WERI-Rb-1 (cell line): ENCODE measurements at regions not wholly inside any gene's neighbourhood (a gene's known extent, or its start where the extent isn't known, plus 50 kb on each side); places are given as distances from the start of the nearest gene placed in this dataset.

Experiments used
- DNase-seq: peaks from one replicate; pipeline ENCODE4 v3.0.0-alpha.2; 2020
- H3K27ac ChIP-seq: fragments of 250-450 bp; sonication (Bioruptor Pico); 2 replicates; pipeline ENCODE4 v1.5.1; 2020; ENCODE audit warnings: mild to moderate bottlenecking, moderate library complexity
- H3K27me3 ChIP-seq: fragments of 250-450 bp; sonication (Bioruptor Pico); 2 replicates; pipeline ENCODE4 v1.5.1; 2021; ENCODE audit warnings: mild to moderate bottlenecking, low read depth, moderate library complexity; ENCODE audit not compliant: insufficient read depth, severe bottlenecking
- H3K36me3 ChIP-seq: fragments of 250-450 bp; sonication (Bioruptor Pico); 2 replicates; pipeline ENCODE4 v1.5.1; 2020; ENCODE audit warnings: mild to moderate bottlenecking, moderate library complexity
- H3K4me3 ChIP-seq: 2 replicates; pipeline ENCODE4 v1.5.1; 2011; ENCODE audit warnings: low read depth, mild to moderate bottlenecking, control low read depth, low read length
- H3K9me3 ChIP-seq: fragments of 250-450 bp; sonication (Bioruptor Pico); 2 replicates; pipeline ENCODE4 v1.5.1; 2021; ENCODE audit warnings: mild to moderate bottlenecking, moderate library complexity; ENCODE audit not compliant: severe bottlenecking
- TF ChIP-seq, protein P1 (sequence below): IDR thresholded peaks from 2 replicates; pipeline ENCODE4 v1.5.1; 2011; ENCODE audit warnings: low read depth, mild to moderate bottlenecking, control low read depth, inconsistent platforms, low read length

DNA sequence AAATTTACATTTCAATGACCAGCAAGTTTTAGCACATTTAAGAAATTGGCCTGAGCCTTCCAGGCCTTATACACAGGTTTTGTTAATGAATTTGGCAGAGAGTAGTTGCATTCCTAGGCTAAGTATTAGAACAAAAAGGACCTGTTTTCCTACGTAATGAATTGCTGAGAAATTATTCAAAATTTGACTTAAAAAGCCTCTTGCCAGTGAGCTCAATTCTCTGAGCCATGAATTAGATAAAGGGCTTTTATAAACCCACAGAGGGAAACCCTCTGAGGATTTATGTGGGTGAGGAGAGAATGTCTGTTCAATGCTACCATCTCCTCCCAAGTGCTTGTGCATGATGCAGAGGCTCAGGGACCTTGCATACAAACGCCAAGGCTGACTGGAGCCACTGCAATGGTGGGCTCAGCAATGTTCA, 94.5 kb upstream of the PELI2 start:
- Histone ChIP-seq H3K4me3 (no peak overlapping the region), H3K27ac (no peak overlapping the region), H3K36me3 (no peaks in the 10 kb centered on the region), H3K9me3 (peaks cover 1% of the 10 kb centered on the region), H3K27me3 (no peaks in the 10 kb centered on the region)
- TF ChIP-seq, protein P1, sequence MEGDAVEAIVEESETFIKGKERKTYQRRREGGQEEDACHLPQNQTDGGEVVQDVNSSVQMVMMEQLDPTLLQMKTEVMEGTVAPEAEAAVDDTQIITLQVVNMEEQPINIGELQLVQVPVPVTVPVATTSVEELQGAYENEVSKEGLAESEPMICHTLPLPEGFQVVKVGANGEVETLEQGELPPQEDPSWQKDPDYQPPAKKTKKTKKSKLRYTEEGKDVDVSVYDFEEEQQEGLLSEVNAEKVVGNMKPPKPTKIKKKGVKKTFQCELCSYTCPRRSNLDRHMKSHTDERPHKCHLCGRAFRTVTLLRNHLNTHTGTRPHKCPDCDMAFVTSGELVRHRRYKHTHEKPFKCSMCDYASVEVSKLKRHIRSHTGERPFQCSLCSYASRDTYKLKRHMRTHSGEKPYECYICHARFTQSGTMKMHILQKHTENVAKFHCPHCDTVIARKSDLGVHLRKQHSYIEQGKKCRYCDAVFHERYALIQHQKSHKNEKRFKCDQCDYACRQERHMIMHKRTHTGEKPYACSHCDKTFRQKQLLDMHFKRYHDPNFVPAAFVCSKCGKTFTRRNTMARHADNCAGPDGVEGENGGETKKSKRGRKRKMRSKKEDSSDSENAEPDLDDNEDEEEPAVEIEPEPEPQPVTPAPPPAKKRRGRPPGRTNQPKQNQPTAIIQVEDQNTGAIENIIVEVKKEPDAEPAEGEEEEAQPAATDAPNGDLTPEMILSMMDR, result no peak
- no peak for DNase-seq

DNA sequence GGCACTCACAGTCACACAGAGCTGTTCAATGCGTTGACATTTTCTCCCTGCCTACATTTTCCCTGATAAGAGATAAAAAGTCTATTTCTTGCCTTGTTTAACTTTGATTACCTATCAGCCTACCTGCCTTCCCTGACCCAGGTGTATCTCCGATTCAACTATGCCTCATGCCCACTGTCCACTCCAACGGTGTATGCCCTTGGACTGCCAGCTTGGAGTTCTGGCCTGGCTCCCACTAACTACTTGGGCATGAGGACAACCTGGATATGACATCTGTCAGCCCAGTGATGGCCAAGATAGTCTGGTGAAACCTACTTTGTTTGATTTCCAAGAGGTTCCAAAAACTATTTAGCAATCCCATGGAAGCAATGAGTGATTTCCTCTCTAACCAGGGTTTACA, 93.0 kb upstream of the PELI2 start:
- Histone ChIP-seq H3K4me3 (no peak overlapping the region), H3K27ac (no peak overlapping the region), H3K27me3 (no peaks in the 10 kb centered on the region), H3K9me3 (no peaks in the 10 kb centered on the region), H3K36me3 (no peaks in the 10 kb centered on the region)
- TF ChIP-seq, protein P1, result no peak
- no peak for DNase-seq

DNA sequence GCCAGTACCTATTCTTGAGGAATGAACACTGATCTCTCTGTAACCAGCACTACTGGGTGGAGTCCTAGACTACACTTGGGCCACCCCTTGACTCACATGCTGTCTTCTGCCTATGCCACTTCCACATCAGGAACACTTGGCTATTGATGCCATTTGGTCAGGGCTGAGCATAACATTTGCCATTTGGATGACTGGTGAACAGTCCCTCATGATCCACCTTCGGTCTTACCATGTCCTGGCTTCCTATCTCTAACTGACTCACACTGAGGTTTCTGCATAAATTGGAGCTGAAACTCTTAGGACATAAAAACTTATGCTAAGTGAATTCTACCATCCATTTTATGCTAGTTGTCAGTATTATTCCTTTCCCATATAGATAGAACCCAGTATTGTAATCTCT, 91.7 kb upstream of the PELI2 start:
- no peak for DNase-seq
- TF ChIP-seq, protein P1, result no peak
- no peaks in the 10 kb centered on the region for H3K36me3 ChIP-seq
- H3K9me3 ChIP-seq, result no peaks in the 10 kb centered on the region
- H3K27ac ChIP-seq, result no peak overlapping the region
- no peak overlapping the region for H3K4me3 ChIP-seq
- no peaks in the 10 kb centered on the region for H3K27me3 ChIP-seq

DNA sequence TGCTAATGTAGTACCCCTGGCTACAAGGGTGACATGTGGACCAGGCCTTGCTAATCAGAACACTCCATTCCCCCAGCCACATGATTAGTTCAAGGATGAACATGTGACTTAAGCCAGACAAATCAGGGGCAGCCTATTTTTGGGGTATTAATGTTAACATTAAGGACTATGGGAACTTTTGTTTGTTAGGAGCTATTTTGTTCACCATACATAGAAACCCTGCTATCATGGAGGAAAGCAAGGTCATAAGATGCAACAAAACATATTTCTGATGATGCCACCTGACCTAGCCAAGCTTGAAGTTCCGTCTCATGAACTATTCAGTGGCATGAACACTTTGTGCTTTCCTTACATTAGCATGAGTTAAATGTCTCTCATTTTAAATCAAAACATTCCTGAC, 90.8 kb upstream of the PELI2 start:
- no peak overlapping the region for H3K27ac ChIP-seq
- H3K9me3 ChIP-seq, result no peaks in the 10 kb centered on the region
- TF ChIP-seq, protein P1, result no peak
- no peak overlapping the region for H3K4me3 ChIP-seq
- no peaks in the 10 kb centered on the region for H3K36me3 ChIP-seq
- no peaks in the 10 kb centered on the region for H3K27me3 ChIP-seq
- no peak for DNase-seq

DNA sequence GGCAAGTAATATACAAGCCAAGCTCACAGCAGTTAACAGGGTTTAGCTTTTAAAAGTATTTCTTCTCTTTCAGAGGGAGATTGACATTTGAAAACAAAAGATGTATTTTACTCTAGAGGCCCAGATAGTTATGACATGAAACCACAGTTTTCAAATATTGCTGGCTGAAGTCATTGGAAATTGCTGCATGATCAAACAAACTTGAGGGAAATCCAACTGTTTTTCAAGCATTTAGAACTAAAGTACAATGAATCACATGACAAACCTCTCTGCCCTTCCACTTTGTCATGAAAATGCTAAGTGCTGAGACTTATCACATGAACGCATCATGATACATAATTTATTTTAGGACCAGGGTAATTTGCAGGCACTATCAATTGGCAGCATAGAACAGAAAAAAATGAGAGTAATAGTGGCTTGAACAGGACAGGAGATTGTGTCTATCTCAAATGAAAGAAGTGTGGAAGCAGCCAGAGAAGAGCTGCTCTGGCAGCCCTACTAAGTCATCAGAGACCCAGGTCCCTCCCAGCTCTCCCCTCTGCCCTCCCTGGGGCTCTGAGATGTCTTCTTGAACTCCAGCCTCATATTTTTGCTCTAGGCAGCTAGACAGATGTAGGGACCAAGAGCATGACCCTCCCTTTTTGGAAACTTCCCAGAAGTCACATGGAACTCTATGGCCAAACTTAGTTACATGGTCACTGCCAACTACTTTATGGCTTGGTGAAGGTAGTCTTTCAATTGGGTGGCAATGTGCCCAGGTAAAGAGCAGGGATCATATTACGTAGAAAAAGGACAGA, 90.1 kb upstream of the PELI2 start:
- Histone ChIP-seq H3K27ac (no peak overlapping the region), H3K27me3 (no peaks in the 10 kb centered on the region), H3K36me3 (no peaks in the 10 kb centered on the region), H3K4me3 (no peak overlapping the region), H3K9me3 (no peaks in the 10 kb centered on the region)
- TF ChIP-seq, protein P1, result no peak
- no peak for DNase-seq

DNA sequence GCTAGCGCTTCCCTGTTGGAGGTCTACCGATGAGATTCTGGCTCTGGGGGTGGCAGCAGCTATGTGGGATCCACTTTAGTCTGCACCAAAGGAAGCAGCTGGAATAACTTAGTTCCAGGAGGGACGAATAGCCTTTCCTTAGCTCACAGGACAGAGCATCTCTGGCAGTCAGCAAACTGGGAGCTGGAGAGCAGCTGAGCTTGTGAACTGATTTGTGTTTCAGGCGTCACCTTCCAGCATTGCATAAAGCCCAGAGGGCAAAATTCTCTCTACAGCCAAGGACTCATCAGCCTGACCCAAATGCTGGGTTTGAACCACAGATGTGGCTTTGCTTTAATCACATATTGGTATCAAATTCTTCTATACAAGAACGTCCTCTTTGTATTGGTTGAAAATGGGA, 81.9 kb upstream of the PELI2 start:
- Histone ChIP-seq H3K27me3 (no peaks in the 10 kb centered on the region), H3K36me3 (no peaks in the 10 kb centered on the region), H3K4me3 (no peak overlapping the region), H3K9me3 (no peaks in the 10 kb centered on the region), H3K27ac (no peak overlapping the region)
- no peak for DNase-seq
- TF ChIP-seq, protein P1, result no peak
